GM12878 (cell line): ENCODE measurements at regions not wholly inside any gene's neighbourhood (a gene's known extent, or its start where the extent isn't known, plus 50 kb on each side); places are given as distances from the start of the nearest gene placed in this dataset.

ENCODE experiments used
- ATAC-seq: fragments of 200-7000 bp; cut with Tn5 transposase; 3 replicates; pipeline ENCODE4 v1.9.1; 2020; ENCODE audit warnings: mild to moderate bottlenecking, moderate library complexity
- BruUV-seq: library from RNA; stranded (reverse); fragments of 400-500 nt; replicated peaks from 2 replicates; lab custom pipeline; 2021; lab: Mats Ljungman, UMichigan
- CTCF ChIA-PET: fragments of 300-600 bp; sonication (Branson Sonifier 250); formaldehyde crosslinking; extraction: SDS; loops from one replicate; lab custom pipeline; 2021; ENCODE audit warnings: inconsistent platforms; lab: Yijun Ruan, JAX
- POLR2A ChIA-PET: fragments of 350-600 bp; formaldehyde crosslinking; extraction: SDS; loops from one replicate; lab custom pipeline; 2021; ENCODE audit warnings: inconsistent platforms; lab: Charles Lee
- RAD21 ChIA-PET: fragments of 300-600 bp; sonication (Branson Sonifier 250); formaldehyde crosslinking; loops from one replicate; lab custom pipeline; 2023; ENCODE audit warnings: antibody characterized with exemption; ENCODE audit not compliant: unreplicated experiment; lab: Charles Lee
- SMC1A ChIA-PET: fragments of 300-600 bp; sonication (Branson Sonifier 250); formaldehyde crosslinking; loops from one replicate; lab custom pipeline; 2023; ENCODE audit not compliant: unreplicated experiment, uncharacterized antibody; lab: Charles Lee
- DNase-seq: peaks from one replicate; pipeline ENCODE4 v3.0.0-alpha.2; 2011; ENCODE audit warnings: low read depth, low spot score
- FAIRE-seq: peaks from 3 replicates; lab custom pipeline; 2011; peaks lifted over from hg19 to GRCh38; lab: Jason Lieb, UNC
- H2AFZ ChIP-seq: 2 replicates; pipeline ENCODE4 v1.6.0; 2011; ENCODE audit warnings: low read depth, low read length, control low read depth; ENCODE audit not compliant: control insufficient read depth
- H3K27ac ChIP-seq: 2 replicates; pipeline ENCODE4 v1.5.1; 2011; ENCODE audit warnings: control low read depth; ENCODE audit not compliant: control insufficient read depth, insufficient read depth
- H3K27me3 ChIP-seq, 2 experiments: replicated peaks in 1 of 2; 2 replicates each; pipeline versions ENCODE4 v1.6.0 to v1.6.1; 2011; ENCODE audit warnings: low read length in 1 of 2; ENCODE audit not compliant: control insufficient read depth in 2 of 2, insufficient read depth in 2 of 2
- H3K36me3 ChIP-seq, 2 experiments: 2 replicates each; pipeline ENCODE4 v1.5.1; 2011; ENCODE audit warnings: low read length in 1 of 2; ENCODE audit not compliant: control insufficient read depth in 2 of 2, insufficient read depth in 2 of 2
- H3K4me1 ChIP-seq: 2 replicates; pipeline ENCODE4 v1.6.1; 2011; ENCODE audit warnings: mild to moderate bottlenecking, low read length, moderate library complexity, mixed read lengths; ENCODE audit not compliant: control insufficient read depth, insufficient read depth
- H3K4me2 ChIP-seq: 2 replicates; pipeline ENCODE4 v1.6.0; 2011; ENCODE audit warnings: control low read depth; ENCODE audit not compliant: control insufficient read depth, insufficient read depth
- H3K4me3 ChIP-seq: fragments of 200-600 bp; sonication (generic); 2 replicates; pipeline ENCODE4 v1.5.1; 2016
- H3K79me2 ChIP-seq: 2 replicates; pipeline ENCODE4 v1.6.0; 2011; ENCODE audit warnings: low read length; ENCODE audit not compliant: control insufficient read depth, insufficient read depth
- H3K9ac ChIP-seq: 2 replicates; pipeline ENCODE4 v1.8.0; 2011; ENCODE audit warnings: low read length, control low read depth, mixed read lengths; ENCODE audit not compliant: control insufficient read depth, insufficient read depth
- H3K9me3 ChIP-seq: replicated peaks from 3 replicates; pipeline ENCODE4 v1.5.1; 2011; ENCODE audit warnings: mild to moderate bottlenecking, low read length; ENCODE audit not compliant: control insufficient read depth, insufficient read depth
- H4K20me1 ChIP-seq: 2 replicates; pipeline ENCODE4 v1.6.0; 2011; ENCODE audit not compliant: control insufficient read depth, insufficient read depth
- FOS ChIP-seq: IDR thresholded peaks from 3 replicates; pipeline ENCODE4 v1.6.1; 2011; ENCODE audit warnings: borderline replicate concordance; ENCODE audit not compliant: insufficient read length; ENCODE audit errors: extremely low read depth
- GABPA ChIP-seq: IDR thresholded peaks from 2 replicates; pipeline ENCODE4 v1.6.1; 2014; ENCODE audit warnings: antibody characterized with exemption, low read depth, mild to moderate bottlenecking, inconsistent platforms
- HCFC1 ChIP-seq: fragments of 150-350 bp; IDR thresholded peaks from 2 replicates; pipeline ENCODE4 v1.6.1; 2014; ENCODE audit warnings: low read length
- KLF5 ChIP-seq: fragments of 450-650 bp; IDR thresholded peaks from 2 replicates; pipeline ENCODE4 v1.6.1; 2014; ENCODE audit warnings: mild to moderate bottlenecking; ENCODE audit not compliant: partially characterized antibody
- LARP7 ChIP-seq: fragments of 450-650 bp; IDR thresholded peaks from 2 replicates; pipeline ENCODE4 v1.6.1; 2017; ENCODE audit warnings: mild to moderate bottlenecking
- MYC ChIP-seq: IDR thresholded peaks from 2 replicates; pipeline ENCODE4 v1.6.1; 2011; ENCODE audit warnings: mild to moderate bottlenecking, low read length, moderate library complexity, inconsistent platforms; ENCODE audit not compliant: insufficient read depth, insufficient replicate concordance, insufficient read length, severe bottlenecking
- NR2C2 ChIP-seq: IDR thresholded peaks from 2 replicates; pipeline ENCODE4 v1.6.1; 2011; ENCODE audit warnings: borderline replicate concordance, low read depth; ENCODE audit not compliant: control insufficient read depth, insufficient read length
- NR2F1 ChIP-seq: fragments of 450-650 bp; conservative IDR thresholded peaks from 2 replicates; pipeline ENCODE4 v1.6.1; 2017; ENCODE audit warnings: mild to moderate bottlenecking
- PML ChIP-seq: IDR thresholded peaks from 2 replicates; pipeline ENCODE4 v1.6.1; 2012; ENCODE audit warnings: low read length, inconsistent platforms
- POU2F2 ChIP-seq: IDR thresholded peaks from 3 replicates; pipeline ENCODE4 v1.6.1; 2011; ENCODE audit warnings: low read depth, mild to moderate bottlenecking, low read length, borderline replicate concordance
- SP1 ChIP-seq: IDR thresholded peaks from one replicate; pipeline ENCODE4 v1.6.1; 2011; ENCODE audit warnings: low read depth, low read length
- STAT1 ChIP-seq: fragments of 450-650 bp; conservative IDR thresholded peaks from 2 replicates; pipeline ENCODE4 v1.6.1; 2014; ENCODE audit warnings: antibody characterized with exemption, mild to moderate bottlenecking
- STAT3 ChIP-seq: IDR thresholded peaks from 2 replicates; pipeline ENCODE4 v1.6.1; 2011; ENCODE audit warnings: low read depth, low read length, improper control_type of control experiment
- WRNIP1 ChIP-seq: IDR thresholded peaks from 2 replicates; pipeline ENCODE4 v1.6.1; 2011; ENCODE audit warnings: low read depth, low read length, improper control_type of control experiment, borderline replicate concordance
- ZBED1 ChIP-seq: IDR thresholded peaks from 2 replicates; pipeline ENCODE4 v1.6.1; 2016; ENCODE audit warnings: borderline replicate concordance
- ZBTB33 ChIP-seq: fragments of 450-650 bp; IDR thresholded peaks from 2 replicates; pipeline ENCODE4 v1.6.1; 2017; ENCODE audit warnings: mild to moderate bottlenecking
- WGBS: methylation state at CpG from one replicate; pipeline ENCODE4 v1.1.6; 2016; ENCODE audit warnings: low lambda C conversion rate; ENCODE audit not compliant: insufficient replicate concordance, insufficient coverage; ENCODE audit errors: missing lambda C conversion rate; 5-methylcytosine and 5-hydroxymethylcytosine counted together
- in situ Hi-C: fragments of 300-500 bp; cut with MboI; formaldehyde crosslinking; loops from 9 replicates; pipeline ENCODE4 v1.14.3; 2018; ENCODE audit warnings: mixed read lengths
- intact Hi-C: fragments of 100-400 bp; cut with micrococcal nuclease; formaldehyde crosslinking; loops from one replicate; pipeline ENCODE4 v1.14.2; 2022; ENCODE audit not compliant: unreplicated experiment
- TF ChIP-seq, protein P1 (sequence below), 3 experiments: IDR thresholded peaks in 2 of 3; conservative IDR thresholded peaks in 1 of 3; 2 replicates each; pipeline ENCODE4 v1.5.1; 2011; ENCODE audit warnings: low read depth in 3 of 3, low read length in 3 of 3, mild to moderate bottlenecking in 3 of 3, control low read depth in 2 of 3, moderate library complexity in 2 of 3, inconsistent platforms in 1 of 3, mixed read lengths in 1 of 3; ENCODE audit not compliant: control insufficient read depth in 2 of 3, insufficient read depth in 1 of 3; ENCODE audit errors: extremely low read depth in 1 of 3

GRCh38 chr22:25362215-25362882 is 142.9 kb downstream of the CRYBB2 start (continued):
- TF ChIP-seq, protein P1, sequence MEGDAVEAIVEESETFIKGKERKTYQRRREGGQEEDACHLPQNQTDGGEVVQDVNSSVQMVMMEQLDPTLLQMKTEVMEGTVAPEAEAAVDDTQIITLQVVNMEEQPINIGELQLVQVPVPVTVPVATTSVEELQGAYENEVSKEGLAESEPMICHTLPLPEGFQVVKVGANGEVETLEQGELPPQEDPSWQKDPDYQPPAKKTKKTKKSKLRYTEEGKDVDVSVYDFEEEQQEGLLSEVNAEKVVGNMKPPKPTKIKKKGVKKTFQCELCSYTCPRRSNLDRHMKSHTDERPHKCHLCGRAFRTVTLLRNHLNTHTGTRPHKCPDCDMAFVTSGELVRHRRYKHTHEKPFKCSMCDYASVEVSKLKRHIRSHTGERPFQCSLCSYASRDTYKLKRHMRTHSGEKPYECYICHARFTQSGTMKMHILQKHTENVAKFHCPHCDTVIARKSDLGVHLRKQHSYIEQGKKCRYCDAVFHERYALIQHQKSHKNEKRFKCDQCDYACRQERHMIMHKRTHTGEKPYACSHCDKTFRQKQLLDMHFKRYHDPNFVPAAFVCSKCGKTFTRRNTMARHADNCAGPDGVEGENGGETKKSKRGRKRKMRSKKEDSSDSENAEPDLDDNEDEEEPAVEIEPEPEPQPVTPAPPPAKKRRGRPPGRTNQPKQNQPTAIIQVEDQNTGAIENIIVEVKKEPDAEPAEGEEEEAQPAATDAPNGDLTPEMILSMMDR (IDR thresholded peaks at IDR 0.05 in 2 of 3, conservative IDR thresholded peaks at IDR 0.05 in 1 of 3; ENCODE audit: control insufficient read depth in 2 of 3, extremely low read depth in 1 of 3, insufficient read depth in 1 of 3, low read depth in 3 of 3, low read length in 3 of 3) = peak; percentile 80 to 88 (median 86); a peak in 5 of 6 replicates
- 0 out of 2 replicates have a peak, but pooled peaks have one; percentile 45 for TF ChIP-seq STAT1
- TF ChIP-seq POU2F2 = peak; percentile 32; the same call in 1 of the 3 replicates
- no peak for TF ChIP-seq STAT3
- TF ChIP-seq SP1 = no peak
- no peak for TF ChIP-seq GABPA

DNA sequence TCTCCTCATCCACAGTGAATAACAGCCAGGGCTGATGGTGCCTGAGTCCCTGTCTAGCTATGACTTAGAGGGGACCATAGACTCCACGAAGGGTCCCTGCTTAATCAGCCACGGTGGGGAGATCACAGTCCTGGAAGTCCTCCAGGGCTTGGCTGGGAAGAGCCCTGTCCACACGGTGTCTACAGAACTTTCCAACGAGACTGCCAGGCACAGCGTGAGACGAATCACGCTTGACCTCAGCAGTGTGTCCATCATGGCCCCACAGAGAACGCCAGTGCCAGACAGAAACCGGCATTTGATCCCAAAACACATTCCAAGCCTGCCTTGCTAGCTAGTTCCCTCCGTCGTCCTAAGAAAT is 143.4 kb downstream of the CRYBB2 start:
- no peak for DNase-seq
- intact Hi-C loops = loop anchor here (2.0 kb wide), 3 partner anchors 36 to 410 kb away; no protein-coding TSS in a partner anchor
- in situ Hi-C loops = loop anchor here (5.0 kb wide), 1 partner anchor 84 kb away; no protein-coding TSS in a partner anchor
- no TSS peak for BruUV-seq
- no peak overlapping the region for H3K9ac ChIP-seq
- H3K9me3 ChIP-seq = no peaks in the 10 kb centered on the region
- peaks cover 3% of the 10 kb centered on the region; the same call in 1 of the 2 replicates for H4K20me1 ChIP-seq
- H3K27ac ChIP-seq = no peak overlapping the region
- RAD21 ChIA-PET = interaction anchor here (1.0 to 1.3 kb wide), 3 partner anchors 79 to 89 kb away, joined by 3 read pairs; no protein-coding TSS in a partner anchor
- 93% methylated on average over 11 of the region's 11 CpGs for WGBS
- POLR2A ChIA-PET = no interaction called here
- SMC1A ChIA-PET = interaction anchor here (0.7 to 1.3 kb wide), 6 partner anchors 15 to 181 kb away, joined by 3 to 6 read pairs (median 3); no protein-coding TSS in a partner anchor
- H3K79me2 ChIP-seq = no peaks in the 10 kb centered on the region
- H3K4me2 ChIP-seq = no peak overlapping the region
- H3K36me3 ChIP-seq = peaks cover 3 to 22% of the 10 kb centered on the region in 2 experiments; a peak in 3 of 4 replicates
- no peaks in the 10 kb centered on the region for H3K27me3 ChIP-seq
- H2AFZ ChIP-seq = no peak overlapping the region
- FAIRE-seq = no peak
- H3K4me1 ChIP-seq = peaks cover 5% of the 10 kb centered on the region; the same call in 1 of the 2 replicates
- CTCF ChIA-PET = interaction anchor here (0.8 to 1.7 kb wide), 7 partner anchors 17 to 280 kb away, joined by 3 to 6 read pairs (median 3); no protein-coding TSS in a partner anchor
- H3K4me3 ChIP-seq = no peak overlapping the region
- ATAC-seq = peak; percentile 29
- TF ChIP-seq NR2F1 = no peak
- TF ChIP-seq KLF5 = no peak
- no peak for TF ChIP-seq WRNIP1
- no peak for TF ChIP-seq ZBED1
- no peak for TF ChIP-seq ZBTB33
- no peak for TF ChIP-seq PML
- no peak for TF ChIP-seq LARP7
- TF ChIP-seq HCFC1 = no peak
- TF ChIP-seq MYC = no peak
- no peak for TF ChIP-seq FOS
- no peak for TF ChIP-seq NR2C2
